HCT116 (cell line): ENCODE measurements at regions not wholly inside any gene's neighbourhood (a gene's known extent, or its start where the extent isn't known, plus 50 kb on each side); places are given as distances from the start of the nearest gene placed in this dataset.

Experiments
- ATAC-seq: fragments of 200-7000 bp; cut with Tn5 transposase; 2 replicates; pipeline ENCODE4 v1.9.1; 2020; ENCODE audit warnings: mild to moderate bottlenecking, moderate library complexity
- BruUV-seq: library from RNA; stranded (reverse); fragments of 400-500 nt; replicated peaks from 2 replicates; lab custom pipeline; 2021; lab: Mats Ljungman, UMichigan
- CTCF ChIA-PET: fragments of 300-600 bp; sonication (Branson Sonifier 250); formaldehyde crosslinking; loops from one replicate; lab custom pipeline; 2021; ENCODE audit warnings: antibody characterized with exemption; lab: Charles Lee
- POLR2A ChIA-PET: fragments of 300-600, 350-600 bp; sonication (Branson Sonifier 250); formaldehyde crosslinking; loops from one replicate; lab custom pipeline; 2021; ENCODE audit warnings: antibody characterized with exemption; lab: Charles Lee
- RAD21 ChIA-PET, 2 experiments: fragments of 300-600 bp; sonication (Branson Sonifier 250); formaldehyde crosslinking; loops; one replicate each; lab custom pipeline; 2023; ENCODE audit warnings: low total read pairs in 2 of 2; ENCODE audit not compliant: uncharacterized antibody in 2 of 2, unreplicated experiment in 2 of 2, low non-redundant PET in 1 of 2; lab: Charles Lee
- DNase-seq: peaks from one replicate; pipeline ENCODE4 v3.0.0-alpha.2; 2010; ENCODE audit warnings: low read depth, low spot score
- H2AFZ ChIP-seq: fragments of 200-600 bp; shearing (Covaris generic), sonication (generic); 2 replicates; pipeline ENCODE4 v1.6.1; 2017; ENCODE audit warnings: low read depth, mixed run types, mixed read lengths, antibody characterized with exemption, low read length; ENCODE audit not compliant: poor library complexity, severe bottlenecking
- H3K27ac ChIP-seq: 2 replicates; pipeline ENCODE4 v1.5.1; 2012; ENCODE audit warnings: low read depth, low read length
- H3K27me3 ChIP-seq: fragments of 200-600 bp; sonication (generic); 2 replicates; pipeline ENCODE4 v1.6.1; 2016; ENCODE audit warnings: mixed run types, low read length, mixed read lengths; ENCODE audit not compliant: insufficient read depth
- H3K36me3 ChIP-seq, 2 experiments: fragments of 200-500 bp in 1 of 2; fragments of 200-600 bp in 1 of 2; sonication (Bioruptor generic) in 1 of 2; sonication (generic) in 1 of 2; 2 replicates each; pipeline versions ENCODE4 v1.5.1 to v1.6.1; 2014 to 2016; ENCODE audit warnings: low read length in 2 of 2, inconsistent platforms in 1 of 2, mixed read lengths in 1 of 2, mixed run types in 1 of 2; ENCODE audit not compliant: insufficient read depth in 2 of 2, control insufficient read depth in 1 of 2
- H3K4me1 ChIP-seq, 2 experiments: fragments of 200-600 bp in 1 of 2; sonication (generic) in 1 of 2; 2 replicates each; pipeline versions ENCODE4 v1.5.1 to v1.6.1; 2012 to 2017; ENCODE audit warnings: low read length in 2 of 2, inconsistent platforms in 1 of 2, mild to moderate bottlenecking in 1 of 2, mixed read lengths in 1 of 2, mixed run types in 1 of 2, moderate library complexity in 1 of 2; ENCODE audit not compliant: insufficient read depth in 2 of 2, control insufficient read depth in 1 of 2
- H3K4me2 ChIP-seq: fragments of 200-600 bp; sonication (generic); 2 replicates; pipeline ENCODE4 v1.6.1; 2017; ENCODE audit warnings: mixed run types, low read length, mixed read lengths
- H3K4me3 ChIP-seq, 2 experiments: fragments of 200-600 bp in 1 of 2; sonication (generic) in 1 of 2; replicated peaks in 1 of 2; 2 replicates each; pipeline ENCODE4 v1.5.1; 2011 to 2016; ENCODE audit warnings: low read length in 2 of 2, control low read depth in 1 of 2, low read depth in 1 of 2, mild to moderate bottlenecking in 1 of 2, mixed read lengths in 1 of 2, mixed run types in 1 of 2
- H3K79me2 ChIP-seq: fragments of 200-600 bp; sonication (generic); 2 replicates; pipeline ENCODE4 v1.6.1; 2017; ENCODE audit warnings: mild to moderate bottlenecking, mixed run types, low read length, moderate library complexity, mixed read lengths; ENCODE audit not compliant: insufficient read depth
- H3K9ac ChIP-seq: fragments of 200-600 bp; sonication (generic); 2 replicates; pipeline ENCODE4 v1.6.1; 2016; ENCODE audit warnings: low read length, mixed read lengths
- H3K9me2 ChIP-seq: fragments of 200-600 bp; sonication (generic), shearing (Covaris generic); 2 replicates; pipeline ENCODE4 v1.6.1; 2017; ENCODE audit warnings: mixed run types, mild to moderate bottlenecking, moderate library complexity; ENCODE audit not compliant: insufficient read depth
- H3K9me3 ChIP-seq, 2 experiments: fragments of 200-500 bp in 1 of 2; fragments of 200-600 bp in 1 of 2; sonication (Bioruptor generic) in 1 of 2; sonication (generic) in 1 of 2; 2 replicates each; pipeline ENCODE4 v1.6.1; 2014 to 2017; ENCODE audit warnings: low read length in 2 of 2, mixed read lengths in 2 of 2, inconsistent platforms in 1 of 2, low read depth in 1 of 2, mild to moderate bottlenecking in 1 of 2, mixed run types in 1 of 2, moderate library complexity in 1 of 2; ENCODE audit not compliant: control insufficient read depth in 1 of 2, insufficient read depth in 1 of 2
- H4K20me1 ChIP-seq: fragments of 200-600 bp; sonication (generic), shearing (Covaris generic); 2 replicates; pipeline ENCODE4 v1.6.1; 2017; ENCODE audit warnings: mixed run types, mild to moderate bottlenecking, moderate library complexity; ENCODE audit not compliant: insufficient read depth
- ATF3 ChIP-seq: IDR thresholded peaks from 2 replicates; pipeline ENCODE4 v1.6.1; 2012
- CBX3 ChIP-seq: IDR thresholded peaks from 2 replicates; pipeline ENCODE4 v1.6.1; 2012; ENCODE audit warnings: low read depth
- CTCF ChIP-seq, 3 experiments: fragments of 200-600 bp in 1 of 3; sonication (generic) in 1 of 3; IDR thresholded peaks in 2 of 3; conservative IDR thresholded peaks in 1 of 3; 2 replicates each; pipeline ENCODE4 v1.5.1; 2012 to 2017; ENCODE audit warnings: low read depth in 2 of 3, low read length in 2 of 3, antibody characterized with exemption in 1 of 3, borderline replicate concordance in 1 of 3, control low read depth in 1 of 3, mild to moderate bottlenecking in 1 of 3, mixed read lengths in 1 of 3, mixed run types in 1 of 3, moderate library complexity in 1 of 3; ENCODE audit not compliant: insufficient read depth in 1 of 3
- EGR1 ChIP-seq: IDR thresholded peaks from 2 replicates; pipeline ENCODE4 v1.6.1; 2012; ENCODE audit warnings: low read depth
- EZH2phosphoT487 ChIP-seq: fragments of 200-600 bp; IDR thresholded peaks from 2 replicates; pipeline ENCODE4 v1.6.1; 2018; ENCODE audit warnings: antibody characterized with exemption, borderline replicate concordance
- FOSL1 ChIP-seq: IDR thresholded peaks from 2 replicates; pipeline ENCODE4 v1.6.1; 2012; ENCODE audit warnings: low read depth
- JUND ChIP-seq: IDR thresholded peaks from 2 replicates; pipeline ENCODE4 v1.6.1; 2012
- POLR2A ChIP-seq: IDR thresholded peaks from 2 replicates; pipeline ENCODE4 v1.7.0; 2011; ENCODE audit warnings: borderline replicate concordance; ENCODE audit not compliant: insufficient read depth, insufficient read length; ENCODE audit errors: extremely low read depth
- POLR2AphosphoS5 ChIP-seq: IDR thresholded peaks from 2 replicates; pipeline ENCODE4 v1.6.1; 2011; ENCODE audit warnings: mild to moderate bottlenecking, low read depth, low read length, moderate library complexity
- REST ChIP-seq: IDR thresholded peaks from 2 replicates; pipeline ENCODE4 v1.6.1; 2012; ENCODE audit warnings: low read depth
- SIN3A ChIP-seq: IDR thresholded peaks from 2 replicates; pipeline ENCODE4 v1.6.1; 2012; ENCODE audit warnings: low read depth
- SRF ChIP-seq: IDR thresholded peaks from 2 replicates; pipeline ENCODE4 v1.6.1; 2012; ENCODE audit warnings: low read depth
- TCF7L2 ChIP-seq: IDR thresholded peaks from 2 replicates; pipeline ENCODE4 v1.7.0; 2011; ENCODE audit warnings: borderline replicate concordance, inconsistent platforms; ENCODE audit not compliant: insufficient read depth, insufficient read length; ENCODE audit errors: extremely low read depth
- YY1 ChIP-seq: IDR thresholded peaks from 2 replicates; pipeline ENCODE4 v1.6.1; 2011; ENCODE audit warnings: low read length, low read depth, moderate library complexity, mild to moderate bottlenecking; ENCODE audit not compliant: insufficient replicate concordance; ENCODE audit errors: extremely low read depth
- ZNF274 ChIP-seq: fragments of 200-500 bp; sonication (Bioruptor generic); IDR thresholded peaks from 2 replicates; pipeline ENCODE4 v1.6.1; 2014; ENCODE audit warnings: mild to moderate bottlenecking, low read depth, low read length, inconsistent platforms
- intact Hi-C: fragments of 100-400 bp; cut with micrococcal nuclease; formaldehyde crosslinking; loops from 2 replicates; pipeline ENCODE4 v1.10.0; 2022

- no TSS peak for BruUV-seq
- intact Hi-C loops: no loop called here
- H3K9ac ChIP-seq: no peak overlapping the region
- peak overlapping the region; percentile 67 for H2AFZ ChIP-seq
- no peaks in the 10 kb centered on the region for H3K9me3 ChIP-seq
- no peaks in the 10 kb centered on the region for H3K9me2 ChIP-seq
- RAD21 ChIA-PET: no interaction called here
- POLR2A ChIA-PET: no interaction called here
- H3K36me3 ChIP-seq: no peaks in the 10 kb centered on the region
- no peak for TF ChIP-seq JUND
- no peak for TF ChIP-seq SIN3A
- no peak for TF ChIP-seq EZH2phosphoT487
- no peak for TF ChIP-seq YY1
- TF ChIP-seq ATF3: no peak
- TF ChIP-seq POLR2A: no peak
- no peak for TF ChIP-seq POLR2AphosphoS5
- TF ChIP-seq EGR1: no peak
- TF ChIP-seq CTCF (IDR thresholded peaks at IDR 0.05 in 2 of 3, conservative IDR thresholded peaks at IDR 0.05 in 1 of 3; ENCODE audit: borderline replicate concordance in 1 of 3, insufficient read depth in 1 of 3, low read depth in 2 of 3, low read length in 2 of 3): no peak
- TF ChIP-seq REST: no peak
- TF ChIP-seq CBX3: no peak
- TF ChIP-seq ZNF274: no peak
- no peak for TF ChIP-seq SRF
- no peak for TF ChIP-seq TCF7L2
- TF ChIP-seq FOSL1: no peak
- TF ChIP-seq, all 23 proteins: peak for 0
- H4K20me1 ChIP-seq: no peaks in the 10 kb centered on the region
- H3K27ac ChIP-seq: no peak overlapping the region
- ATAC-seq (no peak), DNase-seq (no peak)
- no peaks in the 10 kb centered on the region for H3K27me3 ChIP-seq
- no peak overlapping the region for H3K4me2 ChIP-seq
- no peaks in the 10 kb centered on the region for H3K79me2 ChIP-seq
- H3K4me1 ChIP-seq: peaks cover 0 to 12% of the 10 kb centered on the region in 2 experiments; a peak in 2 of 4 replicates
- H3K4me3 ChIP-seq: no peak overlapping the region
- CTCF ChIA-PET: no interaction called here
Measured at GRCh38 chr3:104070906-104071305, 1295.8 kb upstream of the ALCAM start.
